ENCODE measurements at regions not wholly inside any gene's neighbourhood (a gene's known extent, or its start where the extent isn't known, plus 50 kb on each side); places are given as distances from the start of the nearest gene placed in this dataset.

GRCh38 chr4:91840359-91840758 lies 463.4 kb upstream of the GRID2 start:
- DNase-seq = peak in 2 of 3 experiments; percentile 16 to 78

- DNase-seq = no peak
Observed at GRCh38 chr4:91846233-91846632, 457.5 kb upstream of the GRID2 start.

DNA sequence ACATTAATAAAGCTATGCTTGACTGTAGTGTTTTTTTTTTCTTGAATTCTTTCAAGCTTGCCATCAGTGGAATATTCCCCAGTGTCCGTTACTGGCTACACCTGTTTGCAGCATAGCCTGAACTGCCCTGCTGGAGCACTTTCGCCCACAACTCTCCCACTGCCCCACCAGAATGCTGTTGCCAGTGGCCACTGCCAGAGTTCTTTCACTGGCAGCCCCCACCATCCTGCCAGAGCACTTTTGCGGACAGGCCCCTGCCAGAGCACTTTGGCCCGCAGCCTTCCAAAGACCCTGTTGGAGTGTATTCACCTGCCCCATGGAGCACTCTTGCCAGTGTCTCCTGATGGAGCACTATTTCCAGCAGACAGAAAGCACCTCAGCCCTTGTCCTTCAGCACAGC lies 452.3 kb upstream of the GRID2 start:
- no peak for DNase-seq

DNA sequence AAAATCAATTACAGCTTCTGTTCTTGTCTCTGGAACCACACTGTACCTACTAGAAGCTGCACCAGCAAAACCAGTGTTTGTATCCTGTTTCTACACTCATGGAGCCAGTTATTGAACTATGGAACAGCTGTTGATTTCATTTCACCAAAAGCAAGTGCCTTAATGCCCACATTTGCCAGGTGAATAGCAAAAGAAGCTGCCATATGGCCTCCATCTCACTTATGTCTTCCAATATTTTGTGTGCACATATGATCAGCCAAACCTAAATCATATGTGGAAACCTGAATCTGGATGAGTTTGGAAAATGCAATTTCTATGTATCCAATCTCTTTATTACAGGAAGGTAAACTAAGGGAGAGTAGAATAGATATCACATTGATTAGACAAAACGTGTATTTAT lies 415.8 kb upstream of the GRID2 start:
- DNase-seq = no peak

DNA sequence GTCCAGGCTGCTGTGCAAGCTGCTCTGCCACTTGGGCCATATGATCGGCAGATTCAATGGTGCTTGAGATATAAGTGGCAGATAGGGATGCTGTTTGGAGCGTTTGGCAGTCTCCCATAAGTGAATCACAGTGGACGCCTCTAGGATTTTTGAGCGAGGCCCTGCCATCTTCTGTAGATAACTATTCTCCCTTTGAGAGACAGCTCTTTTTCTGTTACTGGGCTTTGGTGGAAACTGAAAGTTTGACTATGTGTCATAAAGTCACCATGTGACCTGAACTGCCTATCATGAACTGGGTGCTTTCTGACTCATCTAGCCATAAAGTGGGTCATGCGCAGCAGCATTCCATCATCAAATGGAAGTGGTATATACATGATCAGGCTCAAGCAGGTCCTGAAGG lies 412.5 kb upstream of the GRID2 start:
- DNase-seq = peak in 1 of 3 experiments; percentile 8

DNA sequence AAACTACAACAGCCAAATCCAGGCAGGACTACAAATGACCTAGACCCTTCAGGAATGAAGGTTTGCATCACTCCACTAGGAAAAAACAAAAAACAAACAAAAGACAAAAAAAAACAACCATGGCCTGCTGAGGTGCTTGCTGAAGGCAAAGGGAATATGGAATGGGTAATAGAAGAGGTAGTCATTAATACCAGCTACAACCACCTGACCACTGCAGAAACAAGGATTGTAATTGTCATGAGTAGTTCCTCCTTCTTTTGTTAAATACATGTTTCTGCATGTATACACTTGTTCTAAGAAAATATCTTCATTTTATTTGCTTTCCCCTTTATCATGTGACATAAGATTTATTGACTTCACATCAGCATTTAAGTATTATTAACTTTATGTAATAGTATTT lies 409.8 kb upstream of the GRID2 start:
- peak in 1 of 3 experiments; percentile 18 for DNase-seq

GRCh38 chr4:91904556-91904955 lies 399.2 kb upstream of the GRID2 start:
- no peak for DNase-seq

DNA sequence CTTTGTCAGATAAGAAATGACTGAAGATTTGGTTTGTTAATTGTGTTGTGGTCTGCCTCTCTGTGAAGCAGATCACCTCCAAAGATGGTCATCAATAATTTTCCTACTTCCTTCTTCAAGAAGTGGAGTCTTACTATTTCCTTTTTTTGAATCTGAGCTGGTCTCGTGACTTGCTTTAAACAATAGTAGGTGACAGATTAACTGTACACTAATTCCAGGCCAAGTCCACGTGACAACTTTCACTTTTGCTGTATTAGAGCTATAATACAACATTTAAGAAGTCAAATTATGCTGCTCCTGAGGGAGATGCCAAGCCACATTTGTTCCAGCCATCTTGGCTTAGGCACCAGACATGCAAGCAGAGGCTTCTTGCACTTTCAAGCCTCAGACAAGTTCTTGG lies 393.8 kb upstream of the GRID2 start:
- no peak for DNase-seq

GRCh38 chr4:91914176-91914804 lies 389.5 kb upstream of the GRID2 start:
- DNase-seq = peak in 1 of 3 experiments; percentile 27

GRCh38 chr4:91916219-91916618 lies 387.5 kb upstream of the GRID2 start:
- DNase-seq = no peak

- DNase-seq = peak in 1 of 3 experiments; percentile 3
Observed at GRCh38 chr4:91924625-91925024, 379.1 kb upstream of the GRID2 start.

DNA sequence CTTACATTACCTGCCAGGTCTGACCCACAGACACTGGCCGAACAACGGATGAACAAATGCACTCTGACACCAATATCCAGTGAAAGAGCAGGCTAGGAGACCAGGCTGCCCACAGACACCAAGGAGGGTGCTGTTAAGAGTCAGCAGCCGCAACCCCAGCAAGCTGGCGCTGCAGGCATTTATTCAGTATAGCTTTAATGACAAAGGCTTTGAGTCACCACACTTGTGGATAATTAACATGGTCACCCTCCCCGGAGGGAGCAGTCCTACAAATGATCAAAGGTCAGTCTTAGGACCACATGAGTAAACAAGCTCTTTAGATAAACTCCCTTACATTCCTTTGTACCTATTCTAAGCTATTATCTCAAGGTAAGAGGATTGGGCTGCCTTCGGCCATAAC lies 368.5 kb upstream of the GRID2 start:
- DNase-seq = no peak

- DNase-seq = peak in 2 of 3 experiments; percentile 48 to 53
Observed at GRCh38 chr4:91936311-91936710, 367.5 kb upstream of the GRID2 start.

GRCh38 chr4:91957963-91958362 lies 345.8 kb upstream of the GRID2 start:
- DNase-seq = no peak

DNA sequence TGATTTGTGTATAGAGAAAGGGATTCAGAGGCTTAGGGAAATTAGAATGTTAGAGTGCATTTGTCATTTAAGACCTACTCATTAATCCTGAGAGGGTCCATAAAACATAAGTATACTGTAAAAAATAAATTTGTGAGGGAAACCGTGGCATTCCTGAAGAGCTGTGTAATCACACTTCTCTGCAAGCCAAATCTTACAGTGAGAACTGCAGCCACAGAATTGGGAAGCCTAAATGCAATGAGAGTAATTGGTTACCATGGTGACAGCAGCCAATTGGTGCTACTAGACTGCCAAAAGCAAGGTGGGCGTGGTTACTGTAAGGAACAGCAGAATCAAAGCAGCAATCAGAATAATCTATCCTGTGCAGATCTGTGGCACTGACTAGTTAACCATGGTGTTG lies 345.2 kb upstream of the GRID2 start:
- DNase-seq = peak; percentile 11 to 75 (median 35)

DNA sequence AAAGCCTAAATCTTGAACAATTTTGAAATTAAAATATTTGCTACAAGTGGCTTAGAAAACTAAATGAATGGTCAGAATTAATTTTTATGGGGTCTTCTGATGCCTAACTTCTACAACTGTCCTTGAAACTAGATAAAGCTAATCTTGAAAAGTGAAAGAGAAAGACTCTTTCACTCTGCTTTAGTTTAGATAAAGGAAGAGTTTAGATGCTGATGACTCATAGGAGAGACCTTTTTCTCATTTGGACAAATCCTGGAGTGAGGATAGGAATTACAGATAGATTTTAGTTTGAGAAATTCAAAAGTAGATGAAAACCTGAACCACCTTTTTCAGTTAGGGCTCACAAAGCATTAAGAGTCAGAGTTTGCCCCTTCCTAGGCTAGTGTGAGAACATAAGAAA lies 342.3 kb upstream of the GRID2 start:
- DNase-seq = no peak

GRCh38 chr4:91963486-91963885 lies 340.3 kb upstream of the GRID2 start:
- no peak for DNase-seq

DNA sequence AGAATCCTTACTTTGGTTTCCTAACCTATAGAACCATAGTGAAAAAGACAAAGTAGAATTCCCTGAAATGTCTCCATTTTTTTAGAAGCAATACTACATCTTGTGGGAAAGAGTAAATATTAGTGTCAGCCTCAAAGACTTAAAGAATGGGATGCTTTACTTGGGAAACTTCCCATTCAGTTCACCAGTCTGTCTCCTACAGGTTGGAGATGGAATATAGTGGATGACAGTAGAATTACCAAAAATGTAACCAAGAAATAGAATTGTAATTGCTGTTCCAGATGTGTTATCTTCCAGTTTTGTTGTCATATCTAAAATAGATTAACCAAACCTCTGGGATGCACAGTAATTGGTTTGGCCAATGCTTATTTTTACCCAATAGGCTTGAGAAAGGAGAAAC lies 338.6 kb upstream of the GRID2 start:
- no peak for DNase-seq

DNA sequence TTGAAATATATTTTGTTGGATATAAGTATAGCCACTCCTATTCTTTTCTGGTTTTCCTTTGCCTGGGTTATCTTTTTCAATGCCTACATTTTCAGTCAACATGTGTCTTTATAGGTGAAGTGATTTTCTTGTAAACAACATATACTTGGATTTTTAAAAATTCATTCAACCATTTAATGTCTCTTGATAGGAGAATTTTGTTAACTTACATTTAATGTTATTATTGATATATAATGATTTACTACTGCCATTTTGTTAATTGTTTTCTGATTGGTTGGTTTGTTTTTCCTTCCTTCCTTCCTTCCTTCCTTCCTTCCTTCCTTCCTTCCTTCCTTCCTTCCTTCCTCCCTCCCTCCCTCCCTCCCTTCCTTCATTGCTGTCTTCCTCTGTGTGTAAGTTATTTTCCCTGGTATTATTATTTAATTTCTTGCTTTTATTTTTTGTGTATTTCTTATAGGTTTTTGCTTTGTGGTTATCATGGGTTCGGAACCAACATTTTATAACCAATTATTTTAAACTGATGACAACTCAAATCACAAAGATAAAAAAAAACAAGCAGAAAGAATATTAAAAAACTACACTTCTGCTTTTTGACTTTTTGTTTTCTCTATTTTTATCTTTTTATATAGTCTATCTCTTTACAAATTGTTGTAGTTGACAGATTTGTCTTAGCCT lies 330.1 kb upstream of the GRID2 start:
- DNase-seq = no peak

DNA sequence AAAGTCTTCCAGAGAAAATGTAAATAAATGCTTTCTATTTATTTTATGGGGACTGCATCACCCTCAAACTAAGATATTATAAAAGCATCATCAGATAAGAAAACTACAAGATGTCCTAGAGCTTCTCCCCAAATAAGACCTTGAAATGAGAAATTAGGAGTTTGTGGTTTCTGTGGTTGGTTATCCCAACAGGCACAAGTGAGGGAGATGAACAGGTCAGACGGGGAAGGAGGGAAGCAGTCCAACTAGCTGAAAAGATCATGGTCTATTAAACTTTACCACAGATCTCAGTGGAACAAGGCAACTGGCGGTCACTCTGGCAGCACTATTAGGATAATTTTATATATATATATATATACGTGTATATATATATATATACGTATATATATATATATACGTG lies 319.3 kb upstream of the GRID2 start:
- DNase-seq = no peak

DNA sequence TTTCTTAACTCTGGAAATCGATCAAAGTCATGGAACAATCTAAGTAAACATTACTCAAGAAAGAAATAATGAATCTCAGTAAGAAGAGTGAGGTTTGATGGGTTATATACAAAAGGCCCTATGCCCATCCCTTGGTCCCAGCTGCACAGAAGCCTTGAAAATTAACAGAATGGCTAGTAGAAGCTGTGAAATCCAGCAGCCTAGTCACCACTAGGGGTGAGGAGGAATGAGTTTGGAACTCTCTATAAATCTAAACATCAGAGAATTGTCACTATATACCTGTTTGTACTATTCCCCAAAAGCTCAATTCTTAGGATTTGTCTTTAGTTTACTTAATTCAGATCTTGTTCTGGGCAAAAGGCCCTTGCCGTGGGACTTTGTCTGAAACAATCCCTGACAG lies 313.9 kb upstream of the GRID2 start:
- DNase-seq = no peak

- DNase-seq = no peak
Observed at GRCh38 chr4:91990726-91991125, 313.0 kb upstream of the GRID2 start.

- no peak for DNase-seq
Observed at GRCh38 chr4:91997045-91997444, 306.7 kb upstream of the GRID2 start.

DNA sequence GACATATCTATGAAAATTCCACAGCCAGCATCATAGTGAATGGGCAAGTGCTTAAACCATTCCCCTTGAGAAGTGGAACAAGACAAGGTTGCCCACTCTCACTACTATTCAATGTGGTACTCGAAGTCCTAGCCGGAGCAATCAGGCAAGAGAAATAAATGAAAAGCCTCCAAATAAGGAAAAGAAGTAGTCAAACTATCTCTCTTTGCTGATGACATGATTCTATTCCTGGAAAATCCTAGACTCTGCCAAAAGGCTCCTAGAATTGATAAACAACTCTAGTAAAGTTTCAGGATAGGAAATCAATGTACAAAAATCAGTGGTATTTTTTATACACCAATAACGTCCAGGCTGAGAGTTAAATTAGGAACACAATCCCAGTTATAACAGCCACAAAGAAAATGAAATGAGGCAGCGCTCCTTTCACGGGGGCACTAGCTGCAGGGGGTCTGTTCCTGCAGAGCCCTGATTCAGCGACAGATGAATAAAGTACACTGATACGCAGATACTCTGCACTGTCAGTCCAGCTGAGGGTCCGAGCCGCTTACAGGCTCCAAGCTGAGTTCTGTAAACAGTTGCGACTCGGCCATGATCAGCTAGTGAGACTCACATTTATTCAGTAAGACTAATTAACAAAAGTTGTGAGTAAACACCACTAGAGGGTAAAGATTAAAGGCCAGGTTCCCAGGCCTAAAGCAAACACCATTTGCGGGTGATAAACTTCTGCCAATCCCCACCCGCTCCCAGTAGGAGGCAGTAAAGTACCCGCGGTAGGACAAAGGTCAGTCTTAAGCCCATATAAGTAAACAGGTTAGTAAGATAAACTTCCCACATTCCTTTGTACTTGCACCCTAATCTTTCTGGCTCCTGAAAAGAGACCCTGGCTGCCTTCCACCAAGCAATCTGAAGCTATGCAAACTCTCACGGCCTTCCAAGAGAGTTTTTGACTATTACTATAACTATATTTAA lies 290.6 kb upstream of the GRID2 start:
- DNase-seq = no peak
